HS-5 (cell line): ENCODE measurements at regions not wholly inside any gene's neighbourhood (a gene's known extent, or its start where the extent isn't known, plus 50 kb on each side); places are given as distances from the start of the nearest gene placed in this dataset.

Experiments
- DNase-seq: peaks from one replicate; pipeline ENCODE4 v3.0.0-alpha.2; 2012; ENCODE audit warnings: low read depth

DNA sequence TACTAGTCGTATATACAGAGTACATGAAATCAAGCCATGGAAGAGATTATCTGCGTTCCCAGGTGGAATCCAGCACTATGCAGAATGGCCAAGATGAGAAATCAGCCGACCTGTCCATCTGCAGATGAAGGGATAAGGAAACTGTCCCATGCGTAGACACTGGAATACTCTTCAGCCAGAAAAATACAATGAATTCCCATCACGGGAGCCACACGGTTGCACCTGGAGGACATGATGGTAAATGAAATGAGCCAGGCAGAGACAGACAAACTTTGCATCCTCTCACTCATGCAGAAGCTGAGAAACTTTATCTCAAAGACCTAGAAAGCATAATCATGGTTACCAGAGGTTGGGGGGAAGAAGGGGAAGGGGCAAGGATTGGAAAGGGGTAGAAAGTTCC is 111.9 kb upstream of the TOP3B start:
- no peak for DNase-seq

DNA sequence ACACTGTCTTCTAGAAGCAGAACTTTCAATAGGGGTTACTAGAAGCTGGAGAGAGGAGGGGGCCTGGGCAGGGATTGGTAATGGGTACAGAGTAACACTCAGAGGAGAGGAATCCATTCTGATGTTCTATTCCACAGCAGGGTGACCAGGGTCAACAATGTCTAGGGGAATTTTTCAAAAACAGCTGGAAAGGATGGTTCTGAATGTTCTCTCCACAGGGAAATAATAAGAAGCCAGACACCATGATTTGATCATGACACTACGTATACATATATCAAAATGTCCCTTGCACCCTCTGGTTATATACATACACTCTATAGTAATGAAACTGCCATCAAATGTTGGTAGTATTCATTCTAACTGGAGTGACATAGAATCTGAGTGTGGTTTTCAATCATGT is 111.2 kb upstream of the TOP3B start:
- DNase-seq, result no peak

DNA sequence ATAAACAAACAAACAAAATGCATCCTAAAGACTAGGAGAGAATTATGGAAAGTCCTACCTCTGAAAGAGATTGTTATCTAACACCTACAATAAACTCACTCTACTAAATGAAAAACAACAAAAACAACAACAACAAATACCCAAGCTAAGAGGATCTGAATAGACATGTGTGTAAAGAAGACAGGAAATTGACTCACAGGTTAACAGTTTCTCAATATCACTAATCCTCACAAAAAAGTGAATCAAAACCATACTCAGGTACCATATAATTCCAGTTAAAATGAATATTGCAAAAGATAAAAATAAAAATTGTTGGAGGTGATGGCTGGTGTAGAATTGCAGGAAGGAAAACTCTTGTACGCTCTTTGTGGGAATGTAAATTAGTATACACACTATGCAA is 110.4 kb upstream of the TOP3B start:
- DNase-seq, result no peak

DNA sequence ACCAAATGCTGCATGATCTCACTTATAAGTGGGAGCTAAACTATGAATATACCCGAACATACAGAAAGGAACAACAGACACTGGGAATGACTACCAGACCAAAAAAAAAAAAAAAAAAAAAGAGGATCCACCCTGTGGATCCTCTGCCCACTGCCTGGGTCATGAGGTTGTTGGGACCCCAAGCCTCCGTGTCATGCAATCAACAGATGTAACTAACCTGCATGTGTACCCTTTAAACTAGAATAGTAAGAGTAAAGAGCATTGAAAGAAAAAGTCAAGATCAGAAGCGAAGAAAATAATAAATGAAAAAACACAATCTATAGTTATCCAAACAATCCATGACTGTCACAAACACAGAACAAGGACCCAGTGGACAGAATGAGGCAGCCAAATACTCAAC is 109.5 kb upstream of the TOP3B start:
- no peak for DNase-seq

DNA sequence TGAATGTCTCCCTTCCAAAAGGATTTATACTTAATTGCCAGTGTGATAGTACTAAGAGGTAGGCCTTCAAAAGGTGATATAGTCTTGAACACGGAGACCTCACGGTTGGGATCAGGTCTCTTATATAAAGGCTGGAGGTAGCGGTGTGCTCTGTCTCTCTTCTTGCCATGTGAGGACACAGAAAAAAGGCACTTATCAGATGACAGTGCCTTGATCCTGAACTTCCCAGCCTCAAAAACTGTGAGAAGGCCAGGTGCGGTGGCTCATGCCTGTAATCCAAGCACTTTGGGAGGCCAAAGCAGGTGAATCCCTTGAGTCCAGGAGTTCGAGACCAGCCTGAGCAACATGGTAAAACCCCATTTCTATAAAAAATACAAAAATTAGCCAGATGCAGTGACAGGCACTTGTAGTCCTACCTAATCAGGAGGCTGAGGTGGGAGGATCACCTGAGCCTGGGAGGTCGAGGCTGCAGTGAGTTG is 108.9 kb upstream of the TOP3B start:
- no peak for DNase-seq

DNA sequence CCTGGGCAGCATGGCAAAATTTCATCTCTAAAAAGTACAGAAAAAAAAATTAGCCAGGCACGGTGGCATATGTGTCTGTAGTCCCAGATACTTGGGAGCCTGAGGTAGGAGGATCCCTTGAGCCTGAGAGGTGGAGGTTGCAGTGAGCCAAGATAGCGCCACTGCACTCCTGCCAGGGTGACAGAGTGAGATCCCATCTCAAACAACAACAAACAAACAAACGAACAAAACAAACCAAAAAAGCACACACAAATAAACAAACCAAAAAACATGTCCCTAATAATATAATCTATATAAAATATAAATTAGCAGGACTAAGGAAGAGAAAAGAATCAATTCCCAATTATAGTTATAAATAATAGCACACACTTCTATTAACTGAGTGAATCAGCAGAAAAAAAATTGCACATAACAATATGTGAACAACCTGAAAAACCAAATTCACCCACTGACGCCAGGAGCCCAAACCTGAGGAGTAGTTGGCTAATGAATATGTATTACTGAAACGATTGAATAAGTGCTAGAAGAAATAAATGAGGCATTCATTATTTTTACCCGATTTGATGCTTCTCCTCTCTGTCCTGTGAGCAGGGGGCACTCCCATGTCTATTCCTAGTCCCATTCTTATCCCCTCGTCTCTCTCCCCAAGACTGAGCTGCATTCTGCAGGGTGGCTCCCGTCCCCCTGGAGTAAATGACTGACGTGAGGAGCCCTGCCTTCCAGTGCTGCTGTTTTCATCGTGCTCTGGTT is 108.2 kb upstream of the TOP3B start:
- no peak for DNase-seq

DNA sequence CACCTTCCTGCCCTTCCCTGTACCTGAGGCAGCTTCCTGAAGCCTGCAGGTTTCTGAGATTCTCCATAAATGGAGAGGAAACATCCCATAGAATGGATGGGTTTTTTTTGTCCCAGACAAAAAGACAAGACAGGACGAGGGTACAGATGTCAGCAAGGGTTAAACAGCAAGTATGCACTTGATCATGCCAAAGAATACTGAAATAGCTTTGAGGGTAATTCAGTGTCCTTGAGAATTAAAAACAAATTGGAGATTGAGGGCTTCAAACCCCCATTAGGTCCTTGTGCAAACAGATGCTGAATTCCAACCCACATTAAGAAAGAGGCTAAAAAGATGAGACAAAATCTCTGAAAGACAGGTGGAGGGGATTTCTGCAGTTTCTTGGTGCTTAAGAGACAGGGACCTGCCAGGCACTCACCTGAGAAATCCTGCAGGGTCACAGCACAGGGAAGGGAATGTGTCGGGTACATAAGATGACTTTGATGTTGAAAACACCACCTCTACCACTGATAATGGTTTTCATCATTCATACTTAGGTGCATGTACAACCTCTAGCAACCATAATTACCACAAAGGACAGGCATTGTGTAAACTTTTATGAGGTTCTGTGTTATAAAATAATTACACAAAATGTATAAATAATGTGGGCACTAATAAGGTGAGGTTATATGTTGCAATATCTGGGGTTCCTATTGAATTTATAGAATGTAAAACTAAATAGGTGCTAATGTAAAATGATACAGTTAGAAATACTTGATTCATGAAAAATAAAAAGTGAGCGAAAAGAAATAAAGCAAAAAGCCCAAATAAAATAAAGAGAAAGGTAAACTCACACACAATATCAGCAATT is 107.1 kb upstream of the TOP3B start:
- no peak for DNase-seq

DNA sequence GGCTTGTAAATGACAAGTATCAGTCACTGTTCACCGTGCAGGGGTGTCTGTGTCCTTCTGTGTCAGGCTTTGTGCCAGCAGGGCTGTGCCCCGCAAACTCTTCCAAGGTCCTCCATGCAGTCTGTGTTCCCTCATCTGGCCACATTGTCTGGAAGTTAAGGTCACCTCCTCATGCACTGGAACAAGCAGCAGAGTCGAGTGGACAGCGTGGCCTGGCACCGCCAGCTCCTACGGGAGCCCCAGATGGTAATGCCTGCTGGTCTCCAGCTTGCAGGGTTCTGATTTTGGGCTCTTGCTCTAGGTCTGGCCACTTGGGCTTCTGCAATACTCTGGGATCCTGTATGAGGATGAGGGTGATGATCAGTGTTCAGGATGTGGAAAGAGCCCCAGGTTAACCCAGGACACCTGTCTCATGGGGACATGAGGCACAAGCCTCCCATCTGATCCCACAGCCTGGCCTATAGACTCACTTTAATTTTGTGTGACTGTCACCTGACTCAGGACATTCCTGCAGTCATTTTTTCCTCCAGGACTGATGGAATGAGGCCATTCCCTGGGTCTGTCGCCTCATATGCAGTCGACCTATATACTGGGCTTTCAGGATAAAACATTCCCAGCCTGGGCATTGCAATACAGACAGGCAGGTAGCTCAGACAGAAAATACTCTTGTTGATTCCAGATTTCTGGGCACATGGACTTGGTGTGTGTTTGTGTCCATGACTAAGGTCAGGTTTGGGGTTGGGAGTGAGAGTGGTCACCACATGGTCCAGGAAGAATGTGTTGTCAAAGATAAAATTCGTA is 106.3 kb upstream of the TOP3B start:
- no peak for DNase-seq

DNA sequence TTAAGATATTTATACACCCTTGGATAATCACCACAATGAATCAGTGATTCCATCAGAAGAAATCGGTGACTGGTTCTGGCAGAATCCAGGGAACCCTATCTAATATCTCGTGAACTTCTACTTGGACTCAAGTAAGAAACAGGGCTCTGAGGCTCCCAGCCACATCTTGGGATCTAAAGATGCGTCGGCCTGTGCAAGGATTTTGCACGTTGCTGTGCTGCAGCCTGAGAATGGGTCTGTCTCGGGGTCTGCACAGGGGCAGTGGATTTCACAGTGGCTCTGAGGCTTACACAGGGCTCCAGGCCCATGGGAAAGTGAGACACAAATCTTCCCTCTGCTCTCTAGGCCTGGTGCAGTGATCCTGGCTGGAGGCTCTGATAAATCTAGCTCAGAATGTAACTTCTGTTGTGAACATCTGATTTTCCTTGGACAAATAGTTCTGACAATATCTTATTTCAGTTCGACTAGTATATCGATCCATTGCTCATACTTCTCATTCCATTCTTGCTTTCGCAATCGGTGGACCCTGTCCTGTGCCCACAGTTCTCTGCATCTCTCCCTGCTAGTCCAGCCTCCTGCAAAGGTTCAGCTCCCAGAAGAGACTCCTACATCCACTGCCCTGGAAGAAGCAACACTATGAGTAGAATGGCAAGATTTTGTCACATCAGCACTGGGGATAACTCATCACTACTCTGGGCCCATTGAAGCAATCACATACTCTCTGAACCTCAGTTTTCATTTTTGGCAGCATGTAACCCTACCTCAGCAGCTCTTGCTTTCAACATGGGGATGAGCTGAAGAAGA is 105.5 kb upstream of the TOP3B start:
- no peak for DNase-seq

DNA sequence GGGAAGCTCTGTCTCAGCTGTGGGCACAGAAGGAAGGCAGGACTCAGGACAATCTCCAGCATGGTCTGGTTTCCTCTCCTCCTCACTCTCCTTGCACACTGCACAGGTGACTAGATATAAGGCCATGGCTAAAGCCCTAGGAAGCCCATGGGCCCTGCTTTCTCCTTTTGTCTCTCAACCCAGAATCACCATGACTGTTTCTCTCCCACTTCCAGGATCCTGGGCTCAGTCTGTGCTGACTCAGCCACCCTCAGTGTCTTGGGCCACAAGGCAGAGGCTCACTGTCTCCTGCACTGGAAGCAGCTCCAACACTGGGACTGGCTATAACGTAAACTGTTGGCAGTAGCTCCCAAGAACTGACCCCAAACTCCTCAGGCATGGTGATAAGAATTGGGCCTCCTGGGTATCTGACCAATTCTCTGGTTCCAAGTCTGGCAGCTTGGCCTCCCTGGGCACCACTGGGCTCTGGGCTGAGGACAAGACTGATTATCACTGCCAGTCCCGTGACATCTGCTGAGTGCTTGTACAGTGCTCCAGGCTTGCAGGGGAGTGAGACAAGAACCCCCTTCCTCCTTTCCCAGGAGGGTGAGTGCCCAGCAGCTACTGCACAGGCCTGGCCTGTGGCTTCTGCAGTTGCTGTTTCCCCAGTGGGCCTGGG is 104.0 kb upstream of the TOP3B start:
- DNase-seq, result no peak

DNA sequence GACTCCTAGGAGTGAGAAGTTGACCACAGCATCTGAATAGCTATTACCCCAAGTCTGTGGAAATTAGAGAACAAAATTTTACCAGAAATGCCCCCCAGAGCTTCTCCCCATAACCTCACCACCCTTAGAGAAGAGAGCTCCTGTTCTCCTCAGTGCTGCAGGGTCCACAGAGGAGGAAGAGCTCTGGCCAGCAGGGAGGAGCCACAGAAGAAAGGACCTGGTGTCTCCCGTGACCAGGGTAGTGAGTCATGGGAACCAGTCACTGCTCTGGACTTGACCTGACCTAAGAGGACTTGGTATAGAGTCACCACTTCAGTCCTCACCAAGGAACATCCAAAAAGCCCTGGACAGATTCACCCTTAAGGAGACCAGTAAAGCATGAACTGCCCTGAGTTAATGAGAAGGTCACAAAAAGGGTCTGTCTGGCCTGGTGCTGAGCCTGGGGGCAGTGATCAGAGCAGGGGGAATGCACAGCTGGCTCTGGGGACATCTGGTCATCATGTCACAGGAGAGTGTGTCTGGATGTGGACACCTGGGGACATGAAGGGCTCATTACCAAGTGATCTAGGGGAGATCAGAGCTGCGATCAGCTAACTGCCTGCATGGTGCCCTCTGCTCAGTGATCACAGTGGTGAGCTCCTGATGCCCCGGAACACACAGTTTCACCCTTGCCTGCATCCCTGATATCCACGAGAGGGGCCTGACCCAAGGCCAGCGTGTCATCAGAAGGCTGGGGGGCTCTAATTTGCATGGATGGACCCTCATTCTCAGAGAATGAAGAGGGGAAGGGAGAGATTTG is 103.3 kb upstream of the TOP3B start:
- no peak for DNase-seq

DNA sequence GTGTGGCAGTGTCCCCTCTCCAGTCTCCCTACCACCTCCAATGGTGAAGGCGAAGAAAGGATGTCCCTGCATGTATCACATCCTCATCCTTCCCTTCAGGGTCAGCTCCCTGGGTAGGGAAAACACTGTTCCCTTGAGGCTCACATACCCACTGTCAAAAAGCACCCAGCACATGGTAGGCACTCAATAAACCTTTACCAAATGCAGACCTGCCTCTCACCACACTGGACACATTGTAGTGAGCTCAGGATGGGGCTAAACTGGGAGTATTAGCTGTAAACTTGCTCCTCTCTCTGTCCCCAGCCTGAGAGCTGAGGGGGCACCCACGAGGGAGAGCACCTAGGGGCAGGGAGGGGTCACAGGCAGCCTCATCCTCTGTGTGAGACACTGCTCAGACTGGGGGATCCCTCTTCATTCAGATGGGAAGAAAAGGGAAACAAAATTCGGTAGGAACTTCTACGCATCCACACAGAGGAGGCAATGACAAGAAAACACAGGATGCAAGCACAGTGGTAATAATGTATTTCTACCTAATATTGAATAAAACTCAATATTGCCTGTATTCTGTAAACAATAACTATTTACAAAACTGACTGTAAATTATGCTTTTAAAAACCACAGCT is 101.6 kb upstream of the TOP3B start:
- DNase-seq, result no peak

DNA sequence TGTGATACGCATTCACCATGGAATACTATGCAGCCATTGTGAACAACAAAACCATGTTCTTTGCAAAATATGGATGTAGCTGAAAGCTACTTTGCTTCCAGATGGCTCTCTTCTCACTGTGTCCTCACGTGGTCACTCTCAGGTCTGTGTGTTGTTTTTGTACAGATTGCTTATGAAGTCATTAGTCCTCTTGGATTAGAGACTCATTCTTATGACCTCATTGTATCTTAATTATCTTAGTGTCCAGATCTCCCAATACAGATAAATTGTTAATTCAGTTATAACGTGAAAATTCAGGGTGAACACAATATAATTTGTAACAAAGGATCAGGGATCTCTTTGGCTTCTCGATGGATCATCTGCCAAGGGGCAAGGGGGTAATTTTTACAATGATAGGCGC is 100.4 kb upstream of the TOP3B start:
- DNase-seq, result no peak

DNA sequence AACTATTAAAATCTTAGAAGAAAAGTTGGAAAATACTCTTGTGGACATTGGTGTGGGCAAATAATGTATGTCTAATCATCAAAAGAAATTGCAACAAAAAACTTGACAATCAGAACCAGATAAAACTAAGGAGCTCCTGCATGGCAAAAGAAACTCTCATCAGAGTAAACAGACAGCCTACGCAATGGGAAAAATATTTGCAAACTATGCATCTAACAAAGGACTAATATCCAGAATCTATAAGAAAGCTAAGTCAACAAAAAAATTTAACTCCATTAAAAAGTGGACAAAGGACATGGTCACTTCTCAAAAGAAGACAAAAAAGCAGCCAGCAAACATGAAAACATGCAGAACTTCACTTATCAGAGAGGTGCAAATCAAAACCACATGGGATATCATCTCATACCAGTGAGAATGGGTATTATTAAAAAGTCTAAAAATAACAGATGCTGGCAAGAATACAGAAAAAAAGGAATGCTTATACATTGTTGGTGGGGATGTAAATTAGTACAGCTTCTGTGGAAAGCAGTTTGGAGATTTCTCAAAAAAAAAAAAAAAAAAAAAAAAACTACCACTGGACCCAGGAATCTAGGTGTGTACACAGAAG is 99.7 kb upstream of the TOP3B start:
- DNase-seq, result no peak

DNA sequence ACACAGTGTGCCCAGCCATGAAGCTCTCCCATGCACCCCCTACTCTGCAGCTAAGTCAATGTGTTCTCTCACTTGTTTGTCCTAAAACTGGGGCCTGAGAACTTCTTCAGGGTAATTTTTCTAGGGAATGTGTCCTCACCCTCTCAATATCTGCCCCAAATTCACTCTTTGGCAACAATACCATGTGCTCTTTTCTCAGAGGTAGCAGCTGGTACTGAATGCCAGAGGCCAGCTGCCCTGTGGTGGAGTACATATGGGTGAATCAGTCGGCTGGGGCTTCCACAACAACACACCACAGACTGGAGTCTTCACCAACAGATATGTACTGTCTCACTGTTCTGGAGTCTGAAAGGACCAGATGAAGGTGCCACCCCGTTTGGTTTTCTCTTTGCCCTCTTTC is 97.7 kb upstream of the TOP3B start:
- no peak for DNase-seq

DNA sequence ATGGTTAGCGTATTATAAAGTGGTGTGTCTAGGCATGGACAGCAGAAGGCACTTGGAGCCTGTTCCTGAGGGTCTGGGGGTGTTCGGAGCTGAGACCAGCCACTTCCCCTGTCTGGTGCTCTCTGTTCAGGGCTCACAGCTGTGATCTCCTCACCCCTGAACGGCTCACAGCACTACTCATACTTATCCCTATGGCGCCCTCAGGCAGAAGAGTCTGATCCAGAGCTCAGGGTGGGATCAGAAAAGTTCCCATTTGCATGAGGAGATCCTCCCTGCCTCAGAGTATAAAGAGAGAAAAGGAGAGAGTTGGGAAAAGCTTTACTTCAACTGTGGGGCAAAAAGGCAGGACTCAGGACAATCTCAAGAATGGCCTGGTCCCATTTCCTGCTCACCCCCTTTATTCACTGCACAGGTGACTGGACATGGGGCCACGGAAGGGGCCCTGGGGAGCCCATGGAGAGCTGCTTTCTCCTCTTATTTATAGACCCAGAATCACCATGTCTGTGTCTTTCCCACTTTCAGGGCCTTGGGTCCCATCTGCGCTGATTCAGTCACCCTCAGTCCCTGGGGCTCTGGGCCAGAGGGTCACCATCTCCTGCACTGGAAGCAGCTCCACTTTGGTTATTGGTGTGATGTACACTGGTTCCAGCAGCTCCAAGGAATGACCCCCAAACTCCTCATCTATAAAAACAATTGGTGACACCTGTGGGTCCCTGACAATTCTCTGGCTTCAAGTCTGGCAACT is 97.0 kb upstream of the TOP3B start:
- DNase-seq, result no peak

DNA sequence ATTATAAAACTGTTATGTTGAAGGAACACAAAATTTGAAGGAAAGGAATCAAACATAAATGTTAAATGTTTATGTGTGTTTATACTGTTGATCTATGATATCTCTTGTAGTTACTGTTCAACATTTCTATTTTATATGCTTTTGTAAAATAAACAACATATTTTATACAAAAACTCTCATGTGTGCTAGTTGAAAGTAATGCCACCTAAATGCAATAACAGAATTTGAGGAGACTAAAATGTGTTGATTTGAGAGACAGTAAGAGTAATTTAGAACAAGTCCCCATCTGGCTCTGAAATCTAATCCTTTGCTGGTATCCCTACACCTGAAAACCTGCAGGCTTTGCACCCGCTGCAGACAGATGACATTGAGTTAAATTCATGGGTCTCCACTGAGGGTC is 95.7 kb upstream of the TOP3B start:
- DNase-seq, result no peak

DNA sequence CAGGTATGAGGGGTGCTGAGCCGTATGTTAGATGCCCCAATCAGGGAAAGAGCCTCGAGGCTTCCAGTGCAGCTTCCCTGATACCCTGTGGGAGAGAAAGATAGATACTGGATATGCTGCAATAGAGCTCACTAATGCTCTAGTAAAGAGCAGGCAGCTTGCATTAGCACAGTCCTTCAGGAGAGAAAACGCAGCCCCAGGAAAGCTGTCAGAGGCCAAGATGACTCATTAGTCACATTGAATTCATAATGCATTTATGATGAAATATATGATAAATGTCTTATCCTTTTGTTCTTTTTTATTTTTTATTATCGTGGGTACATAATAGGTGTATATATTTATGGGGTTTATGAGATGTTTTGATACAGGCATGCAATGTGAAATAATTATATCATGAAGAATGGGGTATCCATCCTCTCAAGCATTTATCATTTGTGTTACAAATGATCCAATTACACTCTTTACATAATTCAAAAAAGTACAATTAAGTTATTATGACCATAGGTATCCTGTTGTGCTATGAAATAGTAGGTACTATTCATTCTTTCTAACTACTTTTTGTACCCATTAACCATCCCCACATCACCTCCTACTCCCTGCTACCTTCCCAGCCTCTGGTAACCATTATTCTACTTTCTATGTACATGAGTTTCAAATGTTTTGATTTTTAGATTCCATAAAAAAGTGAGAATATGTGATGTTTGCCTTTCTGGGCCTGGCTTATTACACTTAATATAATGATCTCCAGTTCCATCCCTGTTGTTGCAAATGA is 94.5 kb upstream of the TOP3B start:
- peak; percentile 33 for DNase-seq
